ENCODE measurements at regions not wholly inside any gene's neighbourhood (a gene's known extent, or its start where the extent isn't known, plus 50 kb on each side); places are given as distances from the start of the nearest gene placed in this dataset.

- no peak for TF ChIP-seq ZBED4 (CRISPR knock-in tag; IDR thresholded peaks at IDR 0.05; ENCODE audit: borderline replicate concordance)
- no peak for TF ChIP-seq AKAP8 (CRISPR knock-in tag; IDR thresholded peaks at IDR 0.05)
- TF ChIP-seq ELF4 (CRISPR knock-in tag; IDR thresholded peaks at IDR 0.05; ENCODE audit: borderline replicate concordance) = no peak
- no peak for TF ChIP-seq DBP (CRISPR knock-in tag; IDR thresholded peaks at IDR 0.05; ENCODE audit: not compliant biosample characterization)
- no peak for TF ChIP-seq ZNF710 (CRISPR knock-in tag; IDR thresholded peaks at IDR 0.05; ENCODE audit: borderline replicate concordance)
- TF ChIP-seq SIX1 (CRISPR knock-in tag; IDR thresholded peaks at IDR 0.05; ENCODE audit: borderline replicate concordance) = no peak
- TF ChIP-seq ZNF775 (CRISPR knock-in tag; IDR thresholded peaks at IDR 0.05; ENCODE audit: borderline replicate concordance) = no peak
- TF ChIP-seq ETV5 (CRISPR knock-in tag; IDR thresholded peaks at IDR 0.05; ENCODE audit: borderline replicate concordance) = no peak
- no peak for TF ChIP-seq HDAC1 (CRISPR knock-in tag; IDR thresholded peaks at IDR 0.05)
These were observed 107.3 kb upstream of the ELAVL2 start (continued) for GRCh38 chr9:23933348-23933747.
